IPS-18a (cell line): ENCODE measurements at regions not wholly inside any gene's neighbourhood (a gene's known extent, or its start where the extent isn't known, plus 50 kb on each side); places are given as distances from the start of the nearest gene placed in this dataset.

Source experiments
- H3K27ac ChIP-seq: one replicate; pipeline ENCODE4 v1.5.1; 2013; ENCODE audit warnings: low read length
- H3K27me3 ChIP-seq: one replicate; pipeline ENCODE4 v1.6.1; 2013; ENCODE audit warnings: mild to moderate bottlenecking, low read length; ENCODE audit not compliant: control insufficient read depth, insufficient read depth
- H3K36me3 ChIP-seq: one replicate; pipeline ENCODE4 v1.6.1; 2013; ENCODE audit warnings: low read depth, low read length; ENCODE audit not compliant: control insufficient read depth
- H3K4me1 ChIP-seq: one replicate; pipeline ENCODE4 v1.6.1; 2013; ENCODE audit warnings: low read depth, low read length; ENCODE audit not compliant: control insufficient read depth
- H3K4me3 ChIP-seq: one replicate; pipeline ENCODE4 v1.5.1; 2013; ENCODE audit warnings: low read length
- H3K9ac ChIP-seq: one replicate; pipeline ENCODE4 v1.6.1; 2013; ENCODE audit warnings: mild to moderate bottlenecking, low read length, moderate library complexity
- H3K9me3 ChIP-seq: one replicate; pipeline ENCODE4 v1.6.1; 2013; ENCODE audit warnings: low read depth, low read length; ENCODE audit not compliant: control insufficient read depth

GRCh38 chr18:37628470-37629220 is 63.0 kb upstream of the CELF4 start:
- no peaks in the 10 kb centered on the region for H3K4me1 ChIP-seq
- H3K9me3 ChIP-seq, result no peaks in the 10 kb centered on the region
- H3K4me3 ChIP-seq, result no peak overlapping the region
- no peak overlapping the region for H3K27ac ChIP-seq
- no peak overlapping the region for H3K9ac ChIP-seq
- no peaks in the 10 kb centered on the region for H3K27me3 ChIP-seq
- H3K36me3 ChIP-seq, result no peaks in the 10 kb centered on the region

- Histone ChIP-seq H3K9me3 (no peaks in the 10 kb centered on the region), H3K9ac (no peak overlapping the region), H3K4me3 (no peak overlapping the region), H3K4me1 (peaks cover 11% of the 10 kb centered on the region), H3K27me3 (no peaks in the 10 kb centered on the region), H3K36me3 (no peaks in the 10 kb centered on the region), H3K27ac (no peak overlapping the region)
These were observed 58.7 kb upstream of the CELF4 start for GRCh38 chr18:37624318-37624717.

DNA sequence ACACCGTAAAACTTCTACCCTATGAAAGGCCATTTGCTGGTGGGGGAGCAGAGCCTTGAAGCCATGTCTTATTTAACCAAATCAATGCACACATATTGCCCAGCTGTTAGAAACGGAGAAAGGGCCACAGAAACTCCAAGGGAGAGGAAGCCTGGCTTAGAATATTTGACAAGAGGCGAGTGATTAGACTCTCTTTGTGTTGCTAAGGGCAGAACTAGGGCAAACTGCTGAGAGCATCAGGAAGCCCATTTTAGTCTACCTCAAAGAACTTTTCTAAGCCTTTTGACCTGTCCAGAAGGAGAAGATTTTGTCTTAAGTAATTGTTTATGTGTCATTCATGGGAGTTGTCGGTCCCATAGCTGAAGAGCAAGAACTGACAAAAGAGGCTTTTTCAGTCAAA is 54.4 kb upstream of the CELF4 start:
- Histone ChIP-seq H3K9ac (no peak overlapping the region), H3K36me3 (no peaks in the 10 kb centered on the region), H3K4me3 (no peak overlapping the region), H3K9me3 (no peaks in the 10 kb centered on the region), H3K27ac (no peak overlapping the region), H3K27me3 (no peaks in the 10 kb centered on the region), H3K4me1 (peaks cover 11% of the 10 kb centered on the region)

- H3K4me1 ChIP-seq, result peaks cover 11% of the 10 kb centered on the region
- no peak overlapping the region for H3K27ac ChIP-seq
- H3K9ac ChIP-seq, result no peak overlapping the region
- no peaks in the 10 kb centered on the region for H3K9me3 ChIP-seq
- no peak overlapping the region for H3K4me3 ChIP-seq
- H3K27me3 ChIP-seq, result no peaks in the 10 kb centered on the region
- no peaks in the 10 kb centered on the region for H3K36me3 ChIP-seq
These were observed 52.0 kb upstream of the CELF4 start for GRCh38 chr18:37617623-37618022.
